ENCODE measurements at regions not wholly inside any gene's neighbourhood (a gene's known extent, or its start where the extent isn't known, plus 50 kb on each side); places are given as distances from the start of the nearest gene placed in this dataset.

GRCh38 chr10:112871021-112871420, 79.0 kb upstream of the TCF7L2 start:
- no peak for ATAC-seq
- H3K4me1 Mint-ChIP-seq (ENCODE audit: low read depth), result no peaks in the 10 kb centered on the region
- POLR2A ChIA-PET, result no interaction called here
- no peaks in the 10 kb centered on the region for H3K27me3 Mint-ChIP-seq (ENCODE audit: low read depth)
- H3K27ac Mint-ChIP-seq, result no peak overlapping the region
- DNase-seq, result no peak
- H3K9me3 Mint-ChIP-seq (ENCODE audit: insufficient read depth), result peaks cover 8% of the 10 kb centered on the region
- no peaks in the 10 kb centered on the region for H3K36me3 Mint-ChIP-seq (ENCODE audit: low read depth)
- H3K4me3 Mint-ChIP-seq, result no peak overlapping the region
- CTCF ChIA-PET, result no interaction called here

GRCh38 chr10:112872728-112873127, 77.3 kb upstream of the TCF7L2 start:
- Mint-ChIP-seq H3K9me3 (ENCODE audit: insufficient read depth) (peaks cover 8% of the 10 kb centered on the region), H3K4me1 (ENCODE audit: low read depth) (no peaks in the 10 kb centered on the region), H3K27me3 (ENCODE audit: low read depth) (no peaks in the 10 kb centered on the region), H3K4me3 (no peak overlapping the region), H3K36me3 (ENCODE audit: low read depth) (no peaks in the 10 kb centered on the region), H3K27ac (no peak overlapping the region)
- CTCF ChIA-PET, result no interaction called here
- POLR2A ChIA-PET, result no interaction called here
- ATAC-seq (no peak), DNase-seq (no peak)

- CTCF ChIA-PET, result no interaction called here
- ATAC-seq, result no peak
- no peak overlapping the region for H3K27ac Mint-ChIP-seq
Observed at GRCh38 chr10:112873541-112873940, 76.5 kb upstream of the TCF7L2 start.

GRCh38 chr10:112874982-112875381, 75.1 kb upstream of the TCF7L2 start:
- H3K27me3 Mint-ChIP-seq (ENCODE audit: low read depth), result no peaks in the 10 kb centered on the region
- peaks cover 8% of the 10 kb centered on the region for H3K9me3 Mint-ChIP-seq (ENCODE audit: insufficient read depth)
- DNase-seq (no peak), ATAC-seq (no peak)
- H3K36me3 Mint-ChIP-seq (ENCODE audit: low read depth), result no peaks in the 10 kb centered on the region
- no peak overlapping the region for H3K4me3 Mint-ChIP-seq
- ChIA-PET CTCF (no interaction called here), POLR2A (no interaction called here)
- H3K4me1 Mint-ChIP-seq (ENCODE audit: low read depth), result no peaks in the 10 kb centered on the region
- H3K27ac Mint-ChIP-seq, result no peak overlapping the region

More at GRCh38 chr10:112873541-112873940, 76.5 kb upstream of the TCF7L2 start:
- Mint-ChIP-seq H3K4me3 (no peak overlapping the region), H3K36me3 (ENCODE audit: low read depth) (no peaks in the 10 kb centered on the region), H3K9me3 (ENCODE audit: insufficient read depth) (peaks cover 8% of the 10 kb centered on the region), H3K4me1 (ENCODE audit: low read depth) (no peaks in the 10 kb centered on the region), H3K27me3 (ENCODE audit: low read depth) (no peaks in the 10 kb centered on the region)
- POLR2A ChIA-PET, result no interaction called here
- DNase-seq, result no peak

GRCh38 chr10:112875476-112876267, 74.4 kb upstream of the TCF7L2 start:
- ChIA-PET POLR2A (no interaction called here), CTCF (no interaction called here)
- H3K27me3 Mint-ChIP-seq (ENCODE audit: low read depth), result no peaks in the 10 kb centered on the region
- H3K4me3 Mint-ChIP-seq, result no peak overlapping the region
- H3K27ac Mint-ChIP-seq, result no peak overlapping the region
- no peak for ATAC-seq
- no peaks in the 10 kb centered on the region for H3K4me1 Mint-ChIP-seq (ENCODE audit: low read depth)
- no peaks in the 10 kb centered on the region for H3K36me3 Mint-ChIP-seq (ENCODE audit: low read depth)
- DNase-seq, result no peak
- peaks cover 8% of the 10 kb centered on the region for H3K9me3 Mint-ChIP-seq (ENCODE audit: insufficient read depth)

GRCh38 chr10:112880633-112881530, 69.2 kb upstream of the TCF7L2 start:
- Mint-ChIP-seq H3K9me3 (ENCODE audit: insufficient read depth) (no peaks in the 10 kb centered on the region), H3K27me3 (ENCODE audit: low read depth) (peaks cover 2% of the 10 kb centered on the region), H3K27ac (no peak overlapping the region), H3K4me3 (no peak overlapping the region), H3K4me1 (ENCODE audit: low read depth) (no peaks in the 10 kb centered on the region), H3K36me3 (ENCODE audit: low read depth) (no peaks in the 10 kb centered on the region)
- no peak for ATAC-seq
- ChIA-PET POLR2A (no interaction called here), CTCF (interaction anchor here (1.2 kb wide), 1 partner anchor 504 kb away, joined by 3 read pairs; no protein-coding TSS in a partner anchor)
- DNase-seq, result no peak

- ATAC-seq (no peak), DNase-seq (no peak)
- ChIA-PET POLR2A (no interaction called here), CTCF (no interaction called here)
- H3K27ac Mint-ChIP-seq, result no peak overlapping the region
- peaks cover 2% of the 10 kb centered on the region for H3K27me3 Mint-ChIP-seq (ENCODE audit: low read depth)
- no peaks in the 10 kb centered on the region for H3K36me3 Mint-ChIP-seq (ENCODE audit: low read depth)
- H3K4me3 Mint-ChIP-seq, result no peak overlapping the region
- no peaks in the 10 kb centered on the region for H3K4me1 Mint-ChIP-seq (ENCODE audit: low read depth)
- H3K9me3 Mint-ChIP-seq (ENCODE audit: insufficient read depth), result no peaks in the 10 kb centered on the region
Observed at GRCh38 chr10:112883360-112884178, 66.5 kb upstream of the TCF7L2 start.

GRCh38 chr10:112884179-112884504, 65.9 kb upstream of the TCF7L2 start:
- ATAC-seq, result no peak
- H3K27ac Mint-ChIP-seq, result no peak overlapping the region
- ChIA-PET CTCF (no interaction called here), POLR2A (no interaction called here)
- DNase-seq, result no peak
- H3K4me1 Mint-ChIP-seq (ENCODE audit: low read depth), result no peaks in the 10 kb centered on the region
- H3K36me3 Mint-ChIP-seq (ENCODE audit: low read depth), result no peaks in the 10 kb centered on the region
- H3K9me3 Mint-ChIP-seq (ENCODE audit: insufficient read depth), result no peaks in the 10 kb centered on the region
- H3K4me3 Mint-ChIP-seq, result no peak overlapping the region
- H3K27me3 Mint-ChIP-seq (ENCODE audit: low read depth), result peaks cover 2% of the 10 kb centered on the region

GRCh38 chr10:112886463-112886862, 63.6 kb upstream of the TCF7L2 start:
- Mint-ChIP-seq H3K27me3 (ENCODE audit: low read depth) (peaks cover 2% of the 10 kb centered on the region), H3K4me3 (no peak overlapping the region), H3K9me3 (ENCODE audit: insufficient read depth) (no peaks in the 10 kb centered on the region), H3K4me1 (ENCODE audit: low read depth) (no peaks in the 10 kb centered on the region), H3K36me3 (ENCODE audit: low read depth) (no peaks in the 10 kb centered on the region), H3K27ac (no peak overlapping the region)
- CTCF ChIA-PET, result no interaction called here
- POLR2A ChIA-PET, result no interaction called here
- DNase-seq (no peak), ATAC-seq (no peak)

- Mint-ChIP-seq H3K36me3 (ENCODE audit: low read depth) (no peaks in the 10 kb centered on the region), H3K27ac (no peak overlapping the region), H3K9me3 (ENCODE audit: insufficient read depth) (no peaks in the 10 kb centered on the region), H3K4me1 (ENCODE audit: low read depth) (no peaks in the 10 kb centered on the region), H3K27me3 (ENCODE audit: low read depth) (no peaks in the 10 kb centered on the region), H3K4me3 (no peak overlapping the region)
- ChIA-PET CTCF (no interaction called here), POLR2A (no interaction called here)
- DNase-seq (no peak), ATAC-seq (no peak)
Observed at GRCh38 chr10:112887968-112888367, 62.1 kb upstream of the TCF7L2 start.

- ChIA-PET CTCF (no interaction called here), POLR2A (no interaction called here)
- ATAC-seq, result no peak
- Mint-ChIP-seq H3K9me3 (ENCODE audit: insufficient read depth) (no peaks in the 10 kb centered on the region), H3K4me1 (ENCODE audit: low read depth) (no peaks in the 10 kb centered on the region), H3K36me3 (ENCODE audit: low read depth) (no peaks in the 10 kb centered on the region), H3K4me3 (no peak overlapping the region), H3K27ac (no peak overlapping the region), H3K27me3 (ENCODE audit: low read depth) (no peaks in the 10 kb centered on the region)
- no peak for DNase-seq
Observed at GRCh38 chr10:112895292-112895691, 54.8 kb upstream of the TCF7L2 start.

GRCh38 chr10:112896273-112896672, 53.8 kb upstream of the TCF7L2 start:
- ATAC-seq, result no peak
- POLR2A ChIA-PET, result interaction anchor here (0.5 kb wide), 1 partner anchor 63 kb away, joined by 3 read pairs; no protein-coding TSS in a partner anchor
- CTCF ChIA-PET, result no interaction called here
- H3K27me3 Mint-ChIP-seq (ENCODE audit: low read depth), result no peaks in the 10 kb centered on the region
- DNase-seq, result no peak
- H3K9me3 Mint-ChIP-seq (ENCODE audit: insufficient read depth), result no peaks in the 10 kb centered on the region
- no peaks in the 10 kb centered on the region for H3K4me1 Mint-ChIP-seq (ENCODE audit: low read depth)
- H3K36me3 Mint-ChIP-seq (ENCODE audit: low read depth), result no peaks in the 10 kb centered on the region
- no peak overlapping the region for H3K27ac Mint-ChIP-seq
- H3K4me3 Mint-ChIP-seq, result no peak overlapping the region
